GM23248 (cell line): ENCODE measurements at regions not wholly inside any gene's neighbourhood (a gene's known extent, or its start where the extent isn't known, plus 50 kb on each side); places are given as distances from the start of the nearest gene placed in this dataset.
"Not testable (repeated sequence)": the region's sequence is repeated elsewhere in the genome, so short reads cannot be mapped to it uniquely, and the experiment has no call there.

Source experiments
- DNase-seq: peaks from one replicate; pipeline ENCODE4 v3.0.0-alpha.2; 2015
- H2AFZ ChIP-seq: fragments of 200-600 bp; sonication (generic); 2 replicates; pipeline ENCODE4 v1.6.1; 2016; ENCODE audit warnings: antibody characterized with exemption
- H3F3A ChIP-seq: fragments of 200-600 bp; sonication (generic); 2 replicates; pipeline ENCODE4 v1.6.1; 2016; ENCODE audit warnings: mild to moderate bottlenecking, antibody characterized with exemption, mixed run types; ENCODE audit not compliant: insufficient read depth
- H3K27ac ChIP-seq: fragments of 200-600 bp; sonication (generic); 2 replicates; pipeline ENCODE4 v1.5.1; 2016; ENCODE audit warnings: mild to moderate bottlenecking
- H3K27me3 ChIP-seq: fragments of 200-600 bp; sonication (generic); replicated peaks from 2 replicates; pipeline ENCODE4 v1.6.1; 2016; ENCODE audit warnings: mild to moderate bottlenecking; ENCODE audit not compliant: insufficient read depth
- H3K36me3 ChIP-seq: fragments of 200-600 bp; sonication (generic); 2 replicates; pipeline ENCODE4 v1.6.1; 2016; ENCODE audit warnings: low read depth, mild to moderate bottlenecking
- H3K4me1 ChIP-seq: fragments of 200-600 bp; sonication (generic); 2 replicates; pipeline ENCODE4 v1.6.1; 2016; ENCODE audit warnings: mild to moderate bottlenecking; ENCODE audit not compliant: insufficient read depth
- H3K4me2 ChIP-seq: fragments of 200-600 bp; sonication (generic); one replicate; pipeline ENCODE4 v1.6.1; 2016; ENCODE audit warnings: mild to moderate bottlenecking; ENCODE audit not compliant: unreplicated experiment
- H3K4me3 ChIP-seq: fragments of 200-600 bp; sonication (generic); 2 replicates; pipeline ENCODE4 v1.5.1; 2016; ENCODE audit warnings: mild to moderate bottlenecking
- H3K79me2 ChIP-seq: fragments of 200-600 bp; sonication (generic); 2 replicates; pipeline ENCODE4 v1.6.1; 2016; ENCODE audit warnings: mild to moderate bottlenecking; ENCODE audit not compliant: insufficient read depth
- H3K9ac ChIP-seq: fragments of 200-600 bp; sonication (generic); 2 replicates; pipeline ENCODE4 v1.6.1; 2016; ENCODE audit warnings: mild to moderate bottlenecking
- H3K9me2 ChIP-seq: fragments of 200-600 bp; sonication (generic); 2 replicates; pipeline ENCODE4 v1.6.1; 2016; ENCODE audit warnings: mixed run types, mild to moderate bottlenecking, moderate library complexity; ENCODE audit not compliant: insufficient read depth
- H3K9me3 ChIP-seq: fragments of 200-600 bp; sonication (generic); one replicate; pipeline ENCODE4 v1.6.1; 2017; ENCODE audit warnings: low read depth
- H4K20me1 ChIP-seq: fragments of 200-600 bp; sonication (generic); 2 replicates; pipeline ENCODE4 v1.6.0; 2016; ENCODE audit not compliant: insufficient read depth
- EZH2 ChIP-seq: fragments of 200-600 bp; sonication (generic); IDR thresholded peaks from 2 replicates; pipeline ENCODE4 v1.6.1; 2018; ENCODE audit warnings: antibody characterized with exemption, mild to moderate bottlenecking; ENCODE audit not compliant: insufficient read depth, poor library complexity, severe bottlenecking
- EZH2phosphoT487 ChIP-seq: fragments of 200-600 bp; sonication (generic); IDR thresholded peaks from 2 replicates; pipeline ENCODE4 v1.6.1; 2018; ENCODE audit warnings: antibody characterized with exemption, moderate library complexity, mild to moderate bottlenecking, low read depth; ENCODE audit not compliant: insufficient read depth
- WGBS, 2 experiments: methylation state at CpG; one replicate each; pipeline ENCODE4 v1.1.6; 2015 to 2017; ENCODE audit warnings: low lambda C conversion rate in 2 of 2, low coverage in 1 of 2; ENCODE audit errors: missing lambda C conversion rate in 2 of 2; 5-methylcytosine and 5-hydroxymethylcytosine counted together
- in situ Hi-C: fragments of 300-500 bp; cut with MboI; formaldehyde crosslinking; loops from 2 replicates; pipeline ENCODE4 v1.15.0; 2020

GRCh38 chr6:132190097-132190814, 211.0 kb downstream of the MOXD1 start:
- Histone ChIP-seq H2AFZ (no peak overlapping the region), H3K79me2 (no peaks in the 10 kb centered on the region), H3K27me3 (no peaks in the 10 kb centered on the region), H3K9me3 (no peaks in the 10 kb centered on the region), H3K27ac (peak overlapping the region; percentile 76), H3K36me3 (no peaks in the 10 kb centered on the region), H4K20me1 (no peaks in the 10 kb centered on the region), H3K9me2 (no peaks in the 10 kb centered on the region), H3K4me3 (no peak overlapping the region), H3F3A (peaks cover 37% of the 10 kb centered on the region), H3K4me1 (peaks cover 41% of the 10 kb centered on the region), H3K4me2 (peak overlapping the region; percentile 23), H3K9ac (peak overlapping the region; percentile 5; the same call in 1 of the 2 replicates)
- peak; percentile 46 for DNase-seq
- TF ChIP-seq EZH2: no peak
- no peak for TF ChIP-seq EZH2phosphoT487
- WGBS, 2 experiments: 39 to 41% methylated on average over 4 of the region's 4 CpGs
- in situ Hi-C loops: no loop called here

- Histone ChIP-seq H3K4me1 (peaks cover 41% of the 10 kb centered on the region), H3K79me2 (no peaks in the 10 kb centered on the region), H4K20me1 (no peaks in the 10 kb centered on the region), H3K27me3 (no peaks in the 10 kb centered on the region), H3K36me3 (no peaks in the 10 kb centered on the region), H3F3A (peaks cover 37% of the 10 kb centered on the region), H3K9ac (no peak overlapping the region), H3K9me3 (no peaks in the 10 kb centered on the region), H3K9me2 (no peaks in the 10 kb centered on the region), H3K4me2 (peak overlapping the region; percentile 37), H2AFZ (no peak overlapping the region), H3K27ac (peak overlapping the region; percentile 76), H3K4me3 (no peak overlapping the region)
- TF ChIP-seq EZH2: no peak
- no peak for TF ChIP-seq EZH2phosphoT487
- peak; percentile 85 for DNase-seq
- in situ Hi-C loops: no loop called here
- WGBS, 2 experiments: 0 to 5% methylated on average over 1 of the region's 1 CpG
These were observed 212.6 kb downstream of the MOXD1 start for GRCh38 chr6:132188556-132189264.

DNA sequence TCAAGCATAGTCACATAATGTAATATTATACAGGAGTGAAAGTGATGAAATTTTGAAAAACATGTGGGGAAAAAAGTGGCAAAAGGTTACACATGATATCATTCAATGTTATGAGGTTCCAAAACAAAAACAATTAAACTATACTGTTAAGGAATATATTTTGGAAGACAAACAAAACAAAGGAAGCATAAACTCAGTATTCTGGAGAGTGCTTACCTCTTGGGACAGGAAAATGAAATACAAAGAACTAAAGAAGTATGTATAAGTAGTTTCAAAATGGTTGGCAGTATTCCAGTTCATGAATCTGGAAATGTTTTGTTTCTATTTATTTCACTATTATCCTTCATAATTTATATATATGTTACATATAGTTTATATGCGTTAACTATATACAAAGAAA, 213.5 kb downstream of the MOXD1 start:
- H3K27ac ChIP-seq: no peak overlapping the region
- H3K36me3 ChIP-seq: no peaks in the 10 kb centered on the region
- no peaks in the 10 kb centered on the region for H3K9me3 ChIP-seq
- no peaks in the 10 kb centered on the region for H4K20me1 ChIP-seq
- H3F3A ChIP-seq: peaks cover 37% of the 10 kb centered on the region
- no peaks in the 10 kb centered on the region for H3K79me2 ChIP-seq
- H3K4me1 ChIP-seq: peaks cover 41% of the 10 kb centered on the region
- no peaks in the 10 kb centered on the region for H3K9me2 ChIP-seq
- no peaks in the 10 kb centered on the region for H3K27me3 ChIP-seq
- H3K9ac ChIP-seq: no peak overlapping the region
- 65% methylated on average over 1 of the region's 1 CpG for WGBS, 2 experiments
- in situ Hi-C loops: no loop called here
- H2AFZ ChIP-seq: no peak overlapping the region
- DNase-seq: no peak
- no peak for TF ChIP-seq EZH2phosphoT487
- no peak for TF ChIP-seq EZH2
- H3K4me3 ChIP-seq: no peak overlapping the region
- no peak overlapping the region for H3K4me2 ChIP-seq

DNA sequence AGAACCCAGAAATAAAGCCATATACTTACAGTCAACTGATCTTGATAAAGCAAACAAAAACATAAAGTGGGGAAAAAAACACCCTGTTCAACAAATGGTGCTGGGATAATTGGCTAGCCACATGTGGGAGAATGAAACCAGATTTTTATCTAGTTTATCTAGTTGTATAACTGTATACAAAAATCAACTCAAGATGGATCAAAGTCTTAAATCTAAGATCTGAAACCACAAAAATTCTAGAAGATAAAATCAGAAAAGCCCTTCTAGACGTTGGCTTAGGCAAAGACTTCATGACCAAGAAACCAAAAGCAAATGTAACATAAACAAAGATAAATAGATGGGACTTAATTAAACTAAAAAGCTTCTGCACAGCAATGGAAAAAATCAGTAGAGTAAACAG, 216.3 kb downstream of the MOXD1 start:
- H3K36me3 ChIP-seq, H3K4me3 ChIP-seq, H4K20me1 ChIP-seq, H3K9me2 ChIP-seq, H2AFZ ChIP-seq, H3K27ac ChIP-seq, H3K4me2 ChIP-seq, DNase-seq, in situ Hi-C loops, H3K27me3 ChIP-seq, H3K79me2 ChIP-seq, H3K9ac ChIP-seq, H3K9me3 ChIP-seq: not testable (repeated sequence)
- 16 to 17% methylated on average over 1 of the region's 1 CpG for WGBS, 2 experiments
- Histone ChIP-seq H3K4me1 (peaks cover 22% of the 10 kb centered on the region), H3F3A (peaks cover 16% of the 10 kb centered on the region)
